ENCODE measurements at regions not wholly inside any gene's neighbourhood (a gene's known extent, or its start where the extent isn't known, plus 50 kb on each side); places are given as distances from the start of the nearest gene placed in this dataset.

GRCh38 chr18:39586741-39587140 lies 2021.1 kb upstream of the CELF4 start:
- TF ChIP-seq CTCF (IDR thresholded peaks at IDR 0.05; ENCODE audit: low read depth, low read length) (no peak), POLR2A (IDR thresholded peaks at IDR 0.05; ENCODE audit: extremely low read depth, insufficient read length) (no peak)
